OCI-LY7 (cell line): ENCODE measurements at regions not wholly inside any gene's neighbourhood (a gene's known extent, or its start where the extent isn't known, plus 50 kb on each side); places are given as distances from the start of the nearest gene placed in this dataset.

ENCODE experiments used
- BruUV-seq: library from RNA; stranded (reverse); fragments of 400-500 nt; replicated peaks from 2 replicates; lab custom pipeline; 2021; lab: Mats Ljungman, UMichigan
- CTCF ChIA-PET: fragments of 300-600 bp; sonication (Branson Sonifier 250); formaldehyde crosslinking; loops from one replicate; lab custom pipeline; 2022; ENCODE audit warnings: antibody characterized with exemption; ENCODE audit not compliant: unreplicated experiment; lab: Charles Lee
- POLR2A ChIA-PET: fragments of 300-600 bp; sonication (Branson Sonifier 250); formaldehyde crosslinking; loops from one replicate; lab custom pipeline; 2022; ENCODE audit warnings: antibody characterized with exemption; lab: Charles Lee
- DNase-seq: peaks from one replicate; pipeline ENCODE4 v3.0.0-alpha.2; 2015; ENCODE audit warnings: low spot score
- H2AFZ ChIP-seq: fragments of 200-600 bp; sonication (generic), shearing (Covaris generic); 2 replicates; pipeline ENCODE4 v1.6.1; 2014; ENCODE audit warnings: mild to moderate bottlenecking, antibody characterized with exemption, low read length, moderate library complexity
- H3K27ac ChIP-seq: fragments of 200-600 bp; sonication (generic); 2 replicates; pipeline ENCODE4 v1.5.1; 2014; ENCODE audit warnings: mixed run types, low read depth, mild to moderate bottlenecking, moderate library complexity, low read length, inconsistent platforms; ENCODE audit not compliant: poor library complexity, severe bottlenecking
- H3K36me3 ChIP-seq: fragments of 200-600 bp; sonication (generic); 2 replicates; pipeline ENCODE4 v1.6.1; 2014; ENCODE audit warnings: mild to moderate bottlenecking, antibody characterized with exemption, low read length, moderate library complexity, mixed read lengths; ENCODE audit not compliant: insufficient read depth
- H3K4me1 ChIP-seq: fragments of 200-600 bp; sonication (generic); 2 replicates; pipeline ENCODE4 v1.5.1; 2014; ENCODE audit warnings: mild to moderate bottlenecking, low read length; ENCODE audit not compliant: insufficient read depth, poor library complexity, severe bottlenecking
- H3K4me2 ChIP-seq: fragments of 200-600 bp; sonication (generic); 2 replicates; pipeline ENCODE4 v1.6.1; 2014; ENCODE audit warnings: mild to moderate bottlenecking, low read length
- H3K4me3 ChIP-seq: fragments of 200-600 bp; sonication (generic); 2 replicates; pipeline ENCODE4 v1.5.1; 2014; ENCODE audit warnings: mild to moderate bottlenecking, low read depth, low read length; ENCODE audit not compliant: poor library complexity, severe bottlenecking
- H3K79me2 ChIP-seq: fragments of 200-600 bp; sonication (generic); 2 replicates; pipeline ENCODE4 v1.6.1; 2016; ENCODE audit warnings: low read depth, mild to moderate bottlenecking, low read length, moderate library complexity, mixed read lengths; ENCODE audit not compliant: insufficient read depth
- H3K9me2 ChIP-seq: fragments of 200-600 bp; sonication (generic); 2 replicates; pipeline ENCODE4 v1.6.1; 2016; ENCODE audit warnings: mild to moderate bottlenecking, low read length, mixed read lengths; ENCODE audit not compliant: insufficient read depth
- H3K9me3 ChIP-seq: fragments of 200-600 bp; sonication (generic); 2 replicates; pipeline ENCODE4 v1.6.1; 2014; ENCODE audit warnings: mild to moderate bottlenecking, mixed run types, low read length, mixed read lengths
- H4K20me1 ChIP-seq: fragments of 200-600 bp; sonication (generic); 2 replicates; pipeline ENCODE4 v1.6.1; 2014; ENCODE audit warnings: mild to moderate bottlenecking, antibody characterized with exemption, low read length, moderate library complexity, mixed read lengths; ENCODE audit not compliant: insufficient read depth
- EZH2phosphoT487 ChIP-seq: fragments of 200-600 bp; sonication (generic); IDR thresholded peaks from 2 replicates; pipeline ENCODE4 v1.6.1; 2018; ENCODE audit warnings: low read depth, borderline replicate concordance, mild to moderate bottlenecking, mixed run types, antibody characterized with exemption, low read length, moderate library complexity, mixed read lengths
- intact Hi-C: fragments of 100-400 bp; cut with micrococcal nuclease; formaldehyde crosslinking; loops from one replicate; pipeline ENCODE4 v1.10.0; 2022; ENCODE audit not compliant: unreplicated experiment
- TF ChIP-seq, protein P1 (sequence below): fragments of 200-600 bp; sonication (generic); conservative IDR thresholded peaks from 2 replicates; pipeline ENCODE4 v1.5.1; 2014; ENCODE audit warnings: mild to moderate bottlenecking, antibody characterized with exemption, low read length, moderate library complexity, mixed read lengths

- no TSS peak for BruUV-seq
- intact Hi-C loops = no loop called here
- Histone ChIP-seq H3K4me1 (peaks cover under 1% of the 10 kb centered on the region), H3K9me3 (no peaks in the 10 kb centered on the region), H4K20me1 (no peaks in the 10 kb centered on the region), H2AFZ (no peak overlapping the region), H3K27ac (no peak overlapping the region), H3K79me2 (no peaks in the 10 kb centered on the region), H3K4me2 (no peak overlapping the region), H3K9me2 (no peaks in the 10 kb centered on the region), H3K4me3 (no peak overlapping the region), H3K36me3 (no peaks in the 10 kb centered on the region)
- no peak for DNase-seq
- TF ChIP-seq, protein P1, sequence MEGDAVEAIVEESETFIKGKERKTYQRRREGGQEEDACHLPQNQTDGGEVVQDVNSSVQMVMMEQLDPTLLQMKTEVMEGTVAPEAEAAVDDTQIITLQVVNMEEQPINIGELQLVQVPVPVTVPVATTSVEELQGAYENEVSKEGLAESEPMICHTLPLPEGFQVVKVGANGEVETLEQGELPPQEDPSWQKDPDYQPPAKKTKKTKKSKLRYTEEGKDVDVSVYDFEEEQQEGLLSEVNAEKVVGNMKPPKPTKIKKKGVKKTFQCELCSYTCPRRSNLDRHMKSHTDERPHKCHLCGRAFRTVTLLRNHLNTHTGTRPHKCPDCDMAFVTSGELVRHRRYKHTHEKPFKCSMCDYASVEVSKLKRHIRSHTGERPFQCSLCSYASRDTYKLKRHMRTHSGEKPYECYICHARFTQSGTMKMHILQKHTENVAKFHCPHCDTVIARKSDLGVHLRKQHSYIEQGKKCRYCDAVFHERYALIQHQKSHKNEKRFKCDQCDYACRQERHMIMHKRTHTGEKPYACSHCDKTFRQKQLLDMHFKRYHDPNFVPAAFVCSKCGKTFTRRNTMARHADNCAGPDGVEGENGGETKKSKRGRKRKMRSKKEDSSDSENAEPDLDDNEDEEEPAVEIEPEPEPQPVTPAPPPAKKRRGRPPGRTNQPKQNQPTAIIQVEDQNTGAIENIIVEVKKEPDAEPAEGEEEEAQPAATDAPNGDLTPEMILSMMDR = no peak
- no peak for TF ChIP-seq EZH2phosphoT487
- CTCF ChIA-PET = no interaction called here
- POLR2A ChIA-PET = no interaction called here
Measured at GRCh38 chr15:38174691-38175090, 77.9 kb upstream of the SPRED1 start.

DNA sequence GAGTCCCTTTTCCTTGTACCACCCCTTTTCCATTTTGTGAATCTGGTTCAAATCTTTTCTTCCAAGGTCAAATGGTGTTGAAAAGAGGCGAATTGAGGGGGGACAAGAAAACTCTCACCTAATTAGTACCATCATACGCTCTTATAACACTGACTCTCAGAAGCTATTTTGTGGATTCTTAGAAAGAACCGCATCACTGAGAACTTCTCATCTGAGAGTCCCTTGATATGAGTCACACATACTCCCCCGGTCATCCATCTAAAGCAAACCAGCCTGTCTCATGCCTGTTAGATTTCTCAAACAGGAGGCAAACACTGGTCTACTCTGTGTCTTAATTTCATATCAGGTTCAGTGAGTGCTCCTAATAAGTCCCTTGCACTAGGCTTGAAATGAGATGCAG lies 76.5 kb upstream of the SPRED1 start:
- TF ChIP-seq EZH2phosphoT487 = no peak
- TF ChIP-seq, protein P1 = no peak

GRCh38 chr15:38176691-38177090 lies 75.9 kb upstream of the SPRED1 start:
- no peaks in the 10 kb centered on the region for H4K20me1 ChIP-seq
- no peak overlapping the region for H3K4me2 ChIP-seq
- no peak overlapping the region for H3K4me3 ChIP-seq
- intact Hi-C loops = loop anchor here (1.0 kb wide), 1 partner anchor 17 kb away; no protein-coding TSS in a partner anchor
- CTCF ChIA-PET = no interaction called here
- H3K79me2 ChIP-seq = no peaks in the 10 kb centered on the region
- H3K9me3 ChIP-seq = no peaks in the 10 kb centered on the region
- TF ChIP-seq, protein P1 = no peak
- no peak for TF ChIP-seq EZH2phosphoT487
- DNase-seq = no peak
- no peak overlapping the region for H3K27ac ChIP-seq
- no TSS peak for BruUV-seq
- H3K9me2 ChIP-seq = no peaks in the 10 kb centered on the region
- POLR2A ChIA-PET = no interaction called here
- H3K36me3 ChIP-seq = no peaks in the 10 kb centered on the region
- no peaks in the 10 kb centered on the region for H3K4me1 ChIP-seq
- no peak overlapping the region for H2AFZ ChIP-seq

More for the DNA sequence above, 76.5 kb upstream of the SPRED1 start:
- Histone ChIP-seq H3K9me3 (no peaks in the 10 kb centered on the region), H3K79me2 (no peaks in the 10 kb centered on the region), H3K27ac (no peak overlapping the region), H3K9me2 (no peaks in the 10 kb centered on the region), H3K4me3 (no peak overlapping the region), H4K20me1 (no peaks in the 10 kb centered on the region), H3K36me3 (no peaks in the 10 kb centered on the region), H3K4me1 (no peaks in the 10 kb centered on the region), H2AFZ (no peak overlapping the region), H3K4me2 (no peak overlapping the region)
- BruUV-seq = no TSS peak
- intact Hi-C loops = loop anchor here (1.0 kb wide), 1 partner anchor 17 kb away; no protein-coding TSS in a partner anchor
- no peak for DNase-seq
- ChIA-PET POLR2A (no interaction called here), CTCF (interaction anchor here (1.0 kb wide), 1 partner anchor 11 kb away, joined by 3 read pairs; no protein-coding TSS in a partner anchor)
